GM21390 (cell line): ENCODE measurements at regions not wholly inside any gene's neighbourhood (a gene's known extent, or its start where the extent isn't known, plus 50 kb on each side); places are given as distances from the start of the nearest gene placed in this dataset.

Experiments used
- ATAC-seq: cut with Tn5 transposase; IDR thresholded peaks from one replicate; pipeline ENCODE4 v1.9.1; 2021; ENCODE audit not compliant: unreplicated experiment

GRCh38 chr5:39843767-39844166 lies 419.0 kb upstream of the DAB2 start:
- ATAC-seq: no peak

DNA sequence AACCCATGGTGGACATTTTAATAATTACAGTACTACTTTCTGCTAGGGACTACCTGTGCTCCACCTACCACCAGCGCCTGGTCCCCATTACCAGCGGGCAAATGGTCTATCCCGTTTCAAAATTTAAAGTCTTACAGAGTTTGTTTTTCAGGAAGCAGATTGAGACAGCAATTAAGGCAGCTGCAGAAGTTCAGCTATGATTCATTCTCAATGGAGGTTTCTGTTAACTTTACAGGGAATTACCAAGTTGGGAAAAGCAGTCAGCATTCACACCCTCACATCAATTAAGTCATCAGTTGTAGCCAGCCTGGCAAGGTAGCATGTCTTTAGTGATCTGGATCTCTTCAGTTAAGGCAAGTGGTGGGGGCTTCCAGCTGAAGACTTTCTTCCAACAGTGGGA lies 410.6 kb upstream of the DAB2 start:
- no peak for ATAC-seq

GRCh38 chr5:39829441-39829840 lies 404.7 kb upstream of the DAB2 start:
- ATAC-seq: no peak

DNA sequence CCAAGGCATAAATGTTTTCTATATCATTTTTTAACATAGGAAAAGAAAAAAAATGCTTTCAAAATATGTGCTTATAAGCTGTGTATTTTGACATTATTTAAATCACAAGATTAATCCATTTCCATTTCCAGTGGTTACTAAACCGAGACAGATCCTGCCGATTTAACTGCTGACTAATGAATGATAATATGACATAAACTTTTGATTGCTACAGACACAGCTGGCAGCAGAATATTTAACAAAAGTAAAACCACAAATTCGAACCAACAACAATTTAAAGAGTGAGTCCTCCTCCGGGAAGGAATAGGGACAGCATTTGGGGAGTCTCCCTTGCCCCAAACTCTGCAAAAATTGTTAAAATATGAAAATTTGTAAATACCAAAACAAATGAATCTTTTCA lies 401.3 kb upstream of the DAB2 start:
- no peak for ATAC-seq

GRCh38 chr5:39825301-39825700 lies 400.5 kb upstream of the DAB2 start:
- no peak for ATAC-seq

DNA sequence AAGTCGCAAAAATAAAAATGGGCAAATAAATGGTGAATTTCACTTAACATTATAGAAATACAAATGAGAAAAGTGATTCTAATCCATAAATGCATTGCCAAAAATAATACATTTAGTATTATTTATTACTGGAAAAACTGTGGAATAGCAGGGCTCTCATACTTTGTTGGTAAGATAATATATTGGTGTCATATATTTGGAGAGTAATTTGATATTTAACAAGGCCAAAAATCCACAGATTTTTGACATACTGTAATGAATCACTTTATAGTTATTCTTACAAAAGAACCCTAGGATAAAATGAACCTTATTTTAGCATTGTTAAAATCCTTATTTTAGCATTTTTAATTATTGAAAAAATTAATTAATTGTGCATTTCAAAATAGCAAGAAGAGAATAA lies 397.2 kb upstream of the DAB2 start:
- ATAC-seq: no peak

- ATAC-seq: no peak
Measured at GRCh38 chr5:39816866-39817265, 392.1 kb upstream of the DAB2 start.

- no peak for ATAC-seq
Measured at GRCh38 chr5:39816156-39816845, 391.5 kb upstream of the DAB2 start.

DNA sequence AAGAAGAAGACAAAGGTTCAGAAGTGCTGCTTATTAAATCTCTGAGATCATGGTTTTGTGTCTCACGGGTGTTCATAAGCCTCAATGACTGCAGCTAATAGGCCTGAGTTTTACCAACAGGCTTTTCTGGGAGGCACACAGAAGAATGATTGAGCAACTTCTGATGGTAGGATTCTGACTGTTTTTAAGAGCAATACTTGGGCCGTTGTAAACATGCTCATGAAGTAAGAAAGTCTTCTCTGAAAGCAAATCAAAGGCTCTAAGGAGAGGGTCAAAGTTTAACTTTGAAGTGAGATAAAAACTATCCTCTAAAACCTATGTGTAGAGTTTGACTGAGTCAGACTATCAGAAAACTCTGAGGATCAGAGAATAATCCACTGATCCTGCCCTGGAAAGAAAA lies 390.9 kb upstream of the DAB2 start:
- ATAC-seq: no peak

DNA sequence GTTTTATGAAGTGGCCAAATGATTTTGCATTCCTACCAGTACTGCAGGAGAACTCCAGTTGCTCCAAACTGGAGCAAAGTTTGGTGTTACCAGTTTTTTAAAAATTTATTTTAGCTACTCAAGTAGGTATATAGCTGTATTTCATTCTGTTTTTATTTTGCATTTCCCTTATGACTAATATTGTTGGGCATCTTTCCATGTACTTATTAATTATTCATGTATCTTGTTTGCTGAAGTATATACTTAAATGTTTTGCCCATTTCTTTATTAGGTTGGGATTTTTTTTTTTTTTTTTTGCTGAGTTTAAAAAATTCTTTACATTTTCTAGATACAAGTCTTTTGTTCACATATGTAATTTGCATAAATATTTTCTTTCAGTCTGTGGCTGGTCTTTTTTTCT lies 386.6 kb upstream of the DAB2 start:
- no peak for ATAC-seq

GRCh38 chr5:39808656-39809055 lies 383.9 kb upstream of the DAB2 start:
- no peak for ATAC-seq

- ATAC-seq: no peak
Measured at GRCh38 chr5:39801306-39801705, 376.5 kb upstream of the DAB2 start.

DNA sequence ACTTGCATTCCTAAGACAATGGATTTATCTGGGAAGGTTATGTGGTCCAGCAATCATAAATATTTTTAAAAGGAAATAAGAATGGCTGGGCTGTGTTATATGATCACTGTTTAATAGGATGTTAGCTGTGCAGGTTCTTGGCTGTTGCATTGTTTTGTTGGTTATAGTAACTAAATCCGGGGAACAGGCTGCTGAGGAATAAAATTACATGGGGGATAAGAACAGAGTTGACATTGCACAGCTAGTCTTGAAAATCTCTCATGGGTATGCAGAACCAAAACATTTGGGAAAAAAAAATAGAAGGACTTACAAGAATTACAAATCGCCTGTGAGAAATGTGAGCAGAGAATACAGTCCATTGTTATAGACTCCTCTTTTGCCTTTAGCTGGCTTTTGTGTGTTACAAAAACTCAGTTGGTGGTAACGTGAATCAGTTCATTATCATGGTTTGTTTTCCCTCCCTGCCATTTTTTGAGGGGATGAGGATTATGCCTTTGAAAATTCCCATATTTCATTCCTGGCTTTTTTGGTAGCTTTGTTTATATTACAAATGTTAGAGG lies 375.3 kb upstream of the DAB2 start:
- ATAC-seq: no peak

- no peak for ATAC-seq
Measured at GRCh38 chr5:39799242-39799641, 374.5 kb upstream of the DAB2 start.

GRCh38 chr5:39794513-39795210 lies 369.9 kb upstream of the DAB2 start:
- ATAC-seq: no peak

GRCh38 chr5:39785410-39785809 lies 360.6 kb upstream of the DAB2 start:
- no peak for ATAC-seq

DNA sequence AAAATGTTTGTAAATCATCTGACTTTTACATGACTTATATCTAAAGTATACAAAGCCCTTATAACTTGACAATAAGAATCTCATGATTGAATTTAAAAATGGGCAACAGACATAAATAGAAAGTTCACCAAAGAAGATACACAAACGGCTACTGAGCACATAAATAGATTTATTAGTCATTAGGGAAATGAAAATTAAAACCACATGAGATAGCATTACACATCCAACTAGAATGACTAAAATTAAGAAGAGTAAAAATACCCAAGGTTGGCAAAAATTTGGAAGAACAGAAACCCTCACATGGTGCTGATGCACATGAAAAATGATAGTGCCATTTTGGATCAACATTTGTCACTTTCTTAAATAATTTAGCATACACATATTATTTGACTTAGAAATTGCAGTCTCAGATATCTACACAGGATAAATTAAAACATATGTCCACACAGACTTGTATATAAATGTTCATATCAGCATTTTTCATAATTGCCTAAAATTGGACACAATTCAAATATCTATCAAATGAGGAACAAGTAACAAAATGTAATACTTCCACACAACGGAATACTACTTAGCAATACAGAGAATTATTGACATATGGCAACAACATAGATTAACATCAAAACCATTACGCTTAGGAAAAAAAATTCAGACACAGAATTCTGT lies 359.1 kb upstream of the DAB2 start:
- no peak for ATAC-seq

- no peak for ATAC-seq
Measured at GRCh38 chr5:39780347-39780746, 355.6 kb upstream of the DAB2 start.

DNA sequence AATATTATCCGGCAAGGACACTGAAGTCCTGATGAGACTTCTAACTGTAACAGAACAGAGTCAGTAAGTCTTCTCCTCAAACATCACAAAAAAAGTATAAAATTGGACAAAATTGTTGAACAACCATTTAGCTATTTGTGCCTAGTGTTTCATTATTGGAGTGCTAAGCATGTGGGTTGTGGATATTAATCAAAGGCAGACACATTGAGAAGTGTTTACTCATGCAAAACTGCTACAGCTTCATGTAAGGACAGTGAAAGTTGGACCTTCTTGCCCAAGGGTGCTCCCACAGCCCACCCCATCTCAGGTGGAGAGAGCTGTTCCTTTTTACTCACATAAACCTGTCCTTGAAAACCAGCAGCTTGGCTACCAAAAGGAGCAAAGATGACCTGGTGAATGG lies 355.1 kb upstream of the DAB2 start:
- ATAC-seq: no peak

DNA sequence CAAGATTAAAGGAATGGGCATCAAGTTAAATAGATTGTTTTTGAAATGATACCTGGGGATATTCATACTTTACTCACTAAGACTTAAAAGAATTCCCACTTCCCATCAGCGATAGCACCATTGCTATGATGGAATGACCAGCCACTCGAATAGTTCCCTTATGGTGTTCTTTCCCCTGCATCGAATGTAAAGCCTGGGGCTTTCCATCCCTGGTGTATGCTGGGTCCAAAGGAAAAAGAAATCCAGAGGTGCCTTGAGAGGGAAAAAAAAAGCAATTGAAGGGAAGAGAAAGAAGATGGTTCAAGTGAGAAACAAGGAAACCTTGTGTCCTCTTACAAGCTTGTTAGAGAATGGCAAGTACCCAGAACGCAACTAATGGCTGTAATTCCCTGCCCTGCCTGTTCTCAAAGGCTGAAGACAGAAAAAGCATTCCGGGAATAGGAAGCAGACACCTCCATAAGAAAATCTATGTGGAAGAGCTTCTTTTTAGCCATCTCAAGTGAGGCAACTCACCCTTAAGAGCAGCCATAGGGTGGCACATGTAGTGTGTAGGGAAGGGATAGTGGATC lies 351.1 kb upstream of the DAB2 start:
- ATAC-seq: no peak

DNA sequence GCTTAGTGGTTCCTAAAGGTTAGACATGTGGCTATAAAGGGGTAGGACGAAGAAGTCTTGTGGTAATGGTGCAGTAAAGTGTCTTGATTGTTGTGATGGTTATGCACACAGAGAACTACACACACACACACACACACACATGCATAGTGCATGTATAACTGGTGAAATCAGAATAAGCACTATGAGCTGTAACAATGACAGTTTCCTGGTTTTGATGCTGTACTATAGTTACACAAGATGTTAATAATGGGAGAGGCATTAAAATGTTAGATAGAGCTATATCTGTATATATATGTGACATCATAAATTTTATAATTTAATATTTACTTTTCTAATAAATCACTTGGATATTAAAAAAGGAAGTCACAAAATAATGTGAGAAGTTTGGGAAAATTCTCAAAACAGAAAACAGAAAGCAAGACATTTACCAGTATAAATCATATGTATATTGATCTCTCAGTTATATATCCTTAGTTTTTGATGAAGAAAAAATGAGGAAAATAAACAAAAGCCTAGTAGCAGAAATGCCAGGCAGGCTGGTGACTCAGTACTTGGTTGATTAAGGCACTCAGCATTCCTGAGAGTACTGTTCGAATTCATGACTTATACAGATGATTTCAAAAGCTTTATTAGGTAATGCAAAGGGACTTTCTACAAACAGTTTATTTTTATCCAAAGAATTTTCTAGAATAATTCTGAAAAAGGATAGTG lies 350.5 kb upstream of the DAB2 start:
- no peak for ATAC-seq
